Fibroblast of skin of right quadriceps (primary cell): ENCODE measurements at regions not wholly inside any gene's neighbourhood (a gene's known extent, or its start where the extent isn't known, plus 50 kb on each side); places are given as distances from the start of the nearest gene placed in this dataset.
A peak's percentile ranks its signal among the peaks of the same experiment; 100 is the strongest.
"Not testable (repeated sequence)": the region's sequence is repeated elsewhere in the genome, so short reads cannot be mapped to it uniquely, and the experiment has no call there.

Source experiments
- DNase-seq: peaks from one replicate; pipeline ENCODE4 v3.0.0-alpha.2; 2013

- DNase-seq = no peak
These were observed 54.0 kb upstream of the RBFOX1 start for GRCh38 chr16:7278636-7279035.

GRCh38 chr16:7272567-7273158 lies 60.0 kb upstream of the RBFOX1 start:
- DNase-seq = no peak

GRCh38 chr16:7271486-7271885 lies 61.2 kb upstream of the RBFOX1 start:
- peak; percentile 50 for DNase-seq

- DNase-seq = peak; percentile 17
These were observed 61.8 kb upstream of the RBFOX1 start for GRCh38 chr16:7270823-7271222.

GRCh38 chr16:7270006-7270405 lies 62.6 kb upstream of the RBFOX1 start:
- no peak for DNase-seq

GRCh38 chr16:7268182-7268581 lies 64.5 kb upstream of the RBFOX1 start:
- peak; percentile 15 for DNase-seq

GRCh38 chr16:7257016-7257415 lies 75.6 kb upstream of the RBFOX1 start:
- no peak for DNase-seq

GRCh38 chr16:7246578-7246977 lies 86.1 kb upstream of the RBFOX1 start:
- no peak for DNase-seq

- no peak for DNase-seq
These were observed 93.1 kb upstream of the RBFOX1 start for GRCh38 chr16:7239547-7239946.

GRCh38 chr16:7236824-7237410 lies 95.7 kb upstream of the RBFOX1 start:
- DNase-seq = no peak

- DNase-seq = no peak
These were observed 98.7 kb upstream of the RBFOX1 start for GRCh38 chr16:7233975-7234374.

- DNase-seq = no peak
These were observed 100.9 kb upstream of the RBFOX1 start for GRCh38 chr16:7231762-7232161.

GRCh38 chr16:7229433-7230218 lies 103.0 kb upstream of the RBFOX1 start:
- DNase-seq = not testable (repeated sequence)

- DNase-seq = no peak
These were observed 105.4 kb upstream of the RBFOX1 start for GRCh38 chr16:7227229-7227721.

- DNase-seq = no peak
These were observed 111.5 kb upstream of the RBFOX1 start for GRCh38 chr16:7221157-7221556.

- DNase-seq = no peak
These were observed 113.7 kb upstream of the RBFOX1 start for GRCh38 chr16:7218936-7219335.

GRCh38 chr16:7217797-7218196 lies 114.8 kb upstream of the RBFOX1 start:
- no peak for DNase-seq

- DNase-seq = no peak
These were observed 115.9 kb upstream of the RBFOX1 start for GRCh38 chr16:7216719-7217118.

- no peak for DNase-seq
These were observed 120.9 kb upstream of the RBFOX1 start for GRCh38 chr16:7211781-7212180.

- no peak for DNase-seq
These were observed 123.0 kb upstream of the RBFOX1 start for GRCh38 chr16:7209598-7209997.

- no peak for DNase-seq
These were observed 126.2 kb upstream of the RBFOX1 start for GRCh38 chr16:7206469-7206868.

GRCh38 chr16:7200320-7200719 lies 132.3 kb upstream of the RBFOX1 start:
- no peak for DNase-seq

GRCh38 chr16:7185689-7186088 lies 147.0 kb upstream of the RBFOX1 start:
- DNase-seq = no peak

GRCh38 chr16:7185165-7185564 lies 147.5 kb upstream of the RBFOX1 start:
- DNase-seq = no peak
